Hippocampal formation (tissue), 2 donors: ENCODE measurements at regions not wholly inside any gene's neighbourhood (a gene's known extent, or its start where the extent isn't known, plus 50 kb on each side); places are given as distances from the start of the nearest gene placed in this dataset.
"Not testable (repeated sequence)": the region's sequence is repeated elsewhere in the genome, so short reads cannot be mapped to it uniquely, and the experiment has no call there.

Source experiments
- DNase-seq, 2 donors: peaks; one replicate each; lab custom pipeline; 2025; lab: John Stamatoyannopoulos, UW

DNA sequence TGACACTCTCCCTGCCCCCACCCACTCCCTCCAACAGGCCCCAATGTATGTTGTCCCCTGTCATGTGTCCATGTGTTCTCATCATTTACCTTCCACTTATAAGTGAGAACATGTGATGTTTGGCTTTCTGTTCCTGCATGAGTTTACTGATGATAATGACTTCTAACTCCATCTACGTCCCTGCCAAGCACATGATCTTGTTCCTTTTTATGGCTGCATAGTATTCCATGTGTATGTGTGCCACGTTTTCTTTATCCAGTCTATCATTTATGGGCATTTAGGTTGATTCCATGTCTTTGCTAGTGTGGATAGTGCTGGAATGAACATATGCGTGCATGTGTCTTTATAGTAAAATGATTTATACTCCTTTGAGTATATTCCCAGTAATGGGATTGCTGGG, 100.0 kb upstream of the LHX5 start:
- DNase-seq = no peak

DNA sequence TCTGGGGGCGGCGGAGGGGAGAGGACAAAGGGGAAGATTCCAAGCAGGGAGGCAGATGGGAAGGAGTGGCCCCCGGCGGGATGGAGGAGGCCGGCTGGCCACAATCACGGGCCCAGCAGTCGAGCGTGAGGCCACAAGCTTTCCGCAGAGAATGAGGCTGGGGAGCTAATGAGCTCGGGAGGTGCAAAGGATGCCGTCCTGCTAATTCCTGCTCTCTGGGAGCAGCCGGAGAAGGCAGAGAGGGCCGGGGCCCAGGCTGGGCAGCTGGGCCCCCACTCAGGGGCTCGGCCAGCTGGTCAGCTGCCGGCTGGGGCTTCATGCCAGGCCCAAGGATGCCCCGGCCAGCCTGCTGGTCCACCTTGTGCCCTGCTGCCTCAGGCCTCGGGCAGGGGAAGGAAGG, 98.1 kb upstream of the LHX5 start:
- DNase-seq = no peak

DNA sequence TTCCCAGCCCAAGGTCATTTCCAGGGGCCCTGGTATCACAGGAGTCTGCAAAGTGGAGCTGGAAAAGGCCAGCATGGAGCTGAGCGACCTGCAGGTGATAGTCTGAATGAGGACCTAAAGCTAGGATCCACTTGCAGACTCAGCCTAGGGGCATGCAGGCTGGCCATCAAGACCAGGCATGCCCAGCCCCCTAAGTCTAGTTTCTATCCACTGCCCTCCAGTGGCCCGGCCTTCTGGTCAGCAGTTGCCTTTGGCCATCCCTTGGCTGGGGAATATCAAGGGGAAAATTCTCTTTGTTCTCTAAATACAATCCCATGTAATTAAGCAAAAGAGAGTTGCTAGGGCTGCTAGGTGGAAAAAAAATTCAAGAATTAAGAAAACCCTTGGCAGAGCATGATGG, 96.3 kb upstream of the LHX5 start:
- no peak for DNase-seq

DNA sequence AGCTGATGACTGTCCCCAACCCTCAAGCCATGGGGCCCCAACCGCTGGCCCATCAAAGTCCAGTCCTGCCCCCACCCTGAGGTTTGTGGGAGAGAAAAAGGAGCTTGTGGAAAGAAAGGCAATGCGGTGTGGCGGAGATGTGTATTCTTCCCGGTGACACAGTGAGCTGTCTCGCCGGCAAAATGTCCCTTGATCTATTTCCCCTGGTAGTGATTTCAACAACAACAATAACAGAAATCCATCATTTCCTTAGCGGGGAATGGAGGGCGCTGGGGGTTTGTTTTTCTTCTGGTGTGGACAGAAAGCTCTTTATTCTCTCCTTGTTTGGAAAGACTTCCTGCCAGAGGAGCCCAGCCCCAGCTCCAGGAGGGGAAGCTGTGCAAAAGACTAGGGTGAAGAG, 93.7 kb upstream of the LHX5 start:
- DNase-seq = no peak

DNA sequence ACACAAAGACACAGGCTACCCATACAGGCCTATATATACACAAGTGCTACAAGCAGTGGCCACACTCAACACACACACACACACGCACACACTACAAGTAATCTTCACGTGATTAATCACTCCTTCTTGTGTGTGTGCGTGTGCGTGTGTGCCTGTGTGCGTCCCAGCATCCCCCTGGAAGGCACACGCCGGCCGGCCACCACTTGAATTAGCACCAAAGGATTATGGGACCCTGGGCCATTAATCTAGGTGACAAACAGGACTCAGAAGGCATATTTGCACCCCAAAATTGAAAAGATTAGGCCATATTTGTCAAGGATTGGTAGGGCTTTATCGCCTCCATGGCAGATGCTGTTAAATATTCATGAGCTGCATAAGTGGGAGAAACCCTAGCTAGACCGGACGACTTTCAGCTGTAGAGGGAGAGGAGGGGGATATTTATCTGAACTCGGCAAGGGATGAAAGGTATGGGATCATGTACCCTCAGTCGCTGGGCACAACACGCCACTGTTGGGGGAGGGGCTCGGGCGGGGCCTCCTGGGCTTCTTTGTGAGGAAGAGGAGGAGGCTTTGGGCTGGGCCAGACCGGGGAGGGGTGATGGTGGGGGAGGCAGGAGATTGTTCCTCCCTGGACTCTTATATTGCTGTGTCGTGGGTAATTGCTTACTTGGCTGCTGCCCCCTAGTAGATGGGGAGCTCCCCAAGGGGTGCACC, 89.6 kb upstream of the LHX5 start:
- no peak for DNase-seq

DNA sequence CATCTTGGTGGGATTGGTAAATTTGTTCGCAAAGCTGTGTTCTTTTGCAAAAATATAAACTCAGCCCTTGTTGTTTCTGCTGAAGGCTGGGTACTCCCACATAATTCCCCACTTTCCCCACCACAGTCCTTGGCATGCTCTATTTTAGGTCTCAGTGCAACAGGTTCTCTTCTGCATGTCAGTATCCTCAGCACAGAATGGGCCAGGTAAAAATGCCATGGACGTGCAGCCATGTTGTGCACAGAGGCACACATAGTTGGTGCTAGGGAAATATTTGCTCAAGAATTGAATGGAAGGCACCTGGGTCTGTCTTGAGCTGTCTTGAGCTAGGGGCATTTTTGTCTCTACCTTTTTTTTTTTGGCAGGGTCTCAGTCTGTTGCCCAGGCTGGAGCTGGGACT, 87.8 kb upstream of the LHX5 start:
- DNase-seq = no peak

DNA sequence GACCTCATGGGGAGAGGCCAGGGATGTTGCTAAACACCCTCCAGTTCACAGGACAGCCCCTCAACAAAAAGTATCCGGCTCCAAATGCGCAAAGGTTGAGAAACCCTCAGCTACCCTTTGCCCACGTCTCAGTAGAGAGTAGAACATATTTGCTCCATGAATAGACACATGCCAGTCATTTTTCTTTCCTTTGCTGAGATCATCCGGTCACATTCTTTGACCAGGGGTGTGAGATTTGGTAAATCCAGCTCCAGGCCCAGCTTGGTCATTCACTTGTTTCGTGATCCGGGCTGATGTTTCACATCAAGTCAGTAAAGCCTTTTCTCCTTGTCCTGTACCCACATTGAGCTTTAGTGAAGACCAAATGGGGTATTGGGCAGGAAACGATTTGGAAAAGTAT, 83.6 kb upstream of the LHX5 start:
- no peak for DNase-seq

DNA sequence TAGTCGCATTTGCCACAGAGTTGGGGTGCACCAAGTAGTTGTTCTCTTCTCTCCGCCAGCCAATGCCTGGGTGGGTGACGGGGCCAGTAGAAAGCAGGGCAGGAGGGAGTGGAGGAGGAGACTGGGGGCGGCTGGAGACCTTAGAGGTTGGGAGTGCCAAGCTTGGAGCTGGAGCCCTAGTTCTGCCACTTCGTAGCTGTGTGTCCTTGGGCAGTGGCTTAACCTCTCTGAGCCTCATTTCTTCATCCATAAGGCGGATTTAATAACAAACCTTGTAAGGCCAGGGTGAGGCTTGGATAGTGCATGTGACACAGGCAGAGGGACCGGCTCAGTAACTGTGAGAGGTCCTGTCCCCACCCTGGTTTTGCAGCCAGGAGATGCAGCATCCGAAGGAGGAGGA, 81.1 kb upstream of the LHX5 start:
- DNase-seq = no peak

DNA sequence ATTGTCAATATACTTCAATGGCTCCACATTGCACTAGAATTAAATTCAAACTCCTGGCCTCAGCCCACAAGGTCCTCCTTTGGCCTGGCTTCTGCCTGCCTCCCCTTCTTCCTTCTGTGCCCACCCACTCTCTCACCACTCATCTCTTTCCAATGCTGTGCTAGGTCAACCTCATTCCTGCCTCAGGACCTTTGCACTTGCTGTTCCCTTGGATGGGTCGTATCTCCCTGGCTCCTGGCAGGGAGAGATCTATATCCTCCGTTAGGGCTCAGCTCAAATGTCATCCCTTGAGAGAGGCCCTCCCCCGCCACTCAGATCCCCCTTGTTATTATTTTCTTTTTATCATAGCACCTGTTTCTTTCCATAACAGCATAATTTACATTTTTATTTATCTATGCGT, 79.9 kb upstream of the LHX5 start:
- no peak for DNase-seq

DNA sequence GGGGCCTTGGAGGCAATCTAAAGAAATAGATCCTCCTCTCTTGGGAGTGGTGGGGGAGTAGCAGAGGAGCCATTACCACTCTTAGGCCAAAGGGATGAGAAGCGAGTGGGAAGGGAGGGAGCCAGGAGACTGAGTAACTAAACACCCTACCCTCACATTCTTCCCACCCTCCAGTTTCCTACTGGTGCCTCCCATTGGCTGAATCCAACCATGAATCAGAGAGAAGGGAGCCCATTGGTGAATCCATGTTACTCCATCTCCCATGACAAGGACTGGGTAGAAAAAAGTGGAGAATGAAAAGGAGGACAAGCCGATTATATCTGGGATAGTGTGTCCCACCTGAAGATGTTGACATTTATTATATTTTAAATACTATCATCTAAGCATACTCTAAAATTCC, 76.8 kb upstream of the LHX5 start:
- no peak for DNase-seq

DNA sequence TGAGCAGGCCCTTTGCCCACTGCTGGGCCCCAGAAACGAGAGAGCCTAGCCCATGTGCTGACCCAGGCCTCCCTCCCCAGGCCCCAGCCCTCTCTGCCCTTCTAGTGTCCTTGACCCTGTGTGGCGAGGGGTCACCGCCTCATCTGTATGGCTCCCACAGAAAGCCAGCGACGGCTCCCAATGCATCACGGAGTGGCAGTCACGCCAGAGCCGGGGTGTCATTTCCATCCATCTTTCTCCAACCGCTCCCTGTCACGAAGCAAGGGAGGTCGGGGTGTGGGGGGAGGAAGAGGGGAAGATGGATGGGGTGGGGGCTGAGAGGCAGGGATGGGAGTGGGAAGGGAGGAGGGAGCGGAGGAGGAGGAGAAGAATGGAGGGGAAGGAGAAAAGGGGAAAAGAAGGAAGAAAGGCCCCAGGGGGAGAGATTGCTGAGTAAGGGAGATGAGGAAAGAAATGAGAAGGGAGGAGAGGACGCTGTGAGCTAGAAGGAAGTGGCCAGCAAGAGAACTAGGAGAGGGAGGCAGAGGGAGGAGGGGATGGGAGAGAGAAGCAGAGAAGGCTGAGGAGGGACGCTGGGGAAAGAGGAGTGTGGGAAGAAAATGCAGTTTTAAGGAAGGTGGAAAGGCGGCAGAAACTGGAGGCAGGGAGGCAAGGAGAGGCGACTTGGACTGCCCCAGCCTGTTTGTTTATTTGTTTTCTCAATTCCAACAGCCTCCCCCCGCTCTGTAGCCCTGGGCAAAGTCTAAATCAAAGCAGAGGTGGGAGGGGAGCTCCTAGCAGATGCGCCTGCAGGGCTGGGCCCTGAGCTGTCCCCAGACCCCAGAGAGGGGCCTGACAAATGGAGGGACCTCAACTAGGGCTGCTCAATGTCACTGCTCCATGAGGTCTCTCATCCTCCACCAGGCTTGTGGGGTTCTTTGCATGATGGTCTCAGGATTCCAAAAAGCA, 75.5 kb upstream of the LHX5 start:
- no peak for DNase-seq

DNA sequence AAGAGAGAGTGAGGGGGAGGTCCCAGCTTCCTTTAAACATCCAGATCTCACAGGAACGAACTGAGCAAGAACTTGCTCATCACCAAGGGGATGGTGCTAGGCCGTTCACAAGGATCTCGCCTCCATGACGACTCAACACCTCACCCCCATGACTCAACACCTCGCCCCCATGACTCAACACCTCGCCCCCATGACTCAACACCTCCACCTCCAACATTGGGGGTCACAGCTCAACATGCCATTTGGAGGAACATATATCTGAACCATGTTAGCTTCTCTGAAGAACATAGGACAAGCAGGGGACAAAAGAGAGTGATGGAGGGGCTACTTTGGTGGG, 66.0 kb upstream of the LHX5 start:
- DNase-seq = no peak

DNA sequence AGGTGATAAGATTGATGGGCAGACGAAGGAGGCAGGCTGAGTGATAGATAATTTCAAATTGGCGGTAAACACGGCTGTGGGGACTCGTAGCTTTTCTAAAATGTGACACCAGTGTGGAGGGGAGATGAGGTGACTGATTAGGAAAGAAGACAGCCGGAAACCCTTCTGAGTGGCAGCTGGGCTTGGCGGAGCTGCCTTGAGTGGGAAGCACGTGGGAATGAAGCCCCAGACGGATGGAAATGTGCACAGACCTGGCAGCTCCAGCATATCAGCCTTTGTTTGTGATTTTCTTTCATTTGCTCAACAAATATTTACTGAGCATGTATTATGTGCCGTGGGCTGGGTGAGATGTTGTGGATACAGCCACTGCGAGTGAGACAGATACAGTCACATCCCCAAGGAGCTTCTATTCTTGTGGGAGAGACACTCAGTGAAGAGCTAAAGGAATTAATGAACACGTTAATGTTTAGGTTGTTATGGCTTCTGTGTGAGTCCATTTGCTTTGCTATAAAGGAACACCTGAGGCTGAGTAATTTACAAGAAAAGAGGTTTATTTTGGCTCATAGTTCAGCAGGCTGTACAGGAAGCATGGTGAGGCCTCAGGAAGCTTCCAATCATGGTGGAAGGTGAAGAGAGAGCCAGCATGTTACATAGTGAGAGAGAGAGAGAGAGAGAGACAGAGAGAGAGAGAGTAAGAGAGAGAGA, 65.5 kb upstream of the LHX5 start:
- no peak for DNase-seq

DNA sequence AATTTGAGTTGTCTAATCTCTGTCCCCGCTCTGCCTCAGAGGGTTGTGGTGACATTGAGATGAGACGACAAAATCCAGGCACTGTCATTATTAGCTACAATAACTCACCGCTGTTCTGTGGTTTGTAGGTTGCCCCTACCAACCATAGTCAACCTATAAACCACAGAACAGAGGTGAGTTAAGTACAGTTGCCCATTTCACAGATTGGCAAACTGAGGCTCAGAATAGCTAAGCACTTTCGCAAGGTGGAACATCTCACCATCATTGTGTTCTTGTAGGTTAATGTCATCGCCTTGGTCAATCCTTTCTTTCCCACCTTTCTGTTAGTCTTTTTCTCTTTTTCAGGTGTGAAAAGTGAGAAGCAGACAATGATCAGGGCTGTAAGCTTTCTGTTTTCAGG, 63.4 kb upstream of the LHX5 start:
- DNase-seq = no peak

DNA sequence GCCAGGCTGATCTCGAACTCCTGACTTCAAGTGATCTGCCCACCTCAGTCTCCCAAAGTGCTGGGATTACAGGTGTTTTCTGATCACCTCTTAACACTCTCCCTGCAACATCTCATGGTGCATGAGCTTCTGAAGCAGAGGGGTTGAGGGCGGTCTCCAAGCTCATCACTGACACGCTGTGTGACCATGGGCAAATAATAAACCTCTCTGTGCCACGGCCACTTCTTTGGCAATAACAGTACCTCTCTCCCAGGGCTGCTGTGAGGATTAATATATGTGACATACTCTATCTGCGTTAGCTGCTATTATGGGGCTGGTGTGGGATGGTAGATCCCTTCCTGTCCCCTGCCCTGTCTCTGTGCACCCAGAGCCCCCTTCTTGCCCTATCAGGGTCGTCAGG, 62.9 kb upstream of the LHX5 start:
- no peak for DNase-seq

DNA sequence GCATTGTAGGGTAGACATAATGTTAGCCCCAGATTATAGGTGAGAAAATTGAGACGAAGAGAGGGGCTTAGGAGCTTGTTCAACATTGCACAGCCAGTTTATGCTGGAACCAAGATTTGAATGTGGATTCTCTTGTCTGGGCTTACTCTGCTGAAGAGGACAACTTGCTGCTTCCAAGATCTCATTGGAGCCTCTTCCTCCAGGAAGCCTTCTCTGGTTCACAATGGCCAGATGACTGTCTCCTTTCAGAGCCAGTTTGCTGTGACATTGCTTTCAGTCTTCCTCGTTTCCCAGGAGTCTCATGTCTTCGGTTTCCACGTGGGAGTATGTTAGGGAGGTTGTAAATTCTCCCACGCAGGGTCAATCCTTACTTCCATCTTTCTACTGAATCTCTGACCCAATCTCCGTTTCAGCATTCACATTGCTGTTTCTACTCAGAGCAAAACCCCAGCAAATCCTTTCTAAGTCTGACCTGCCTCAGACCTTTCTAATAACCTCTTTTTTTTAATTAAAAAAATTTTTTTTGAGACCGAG, 62.2 kb upstream of the LHX5 start:
- no peak for DNase-seq

DNA sequence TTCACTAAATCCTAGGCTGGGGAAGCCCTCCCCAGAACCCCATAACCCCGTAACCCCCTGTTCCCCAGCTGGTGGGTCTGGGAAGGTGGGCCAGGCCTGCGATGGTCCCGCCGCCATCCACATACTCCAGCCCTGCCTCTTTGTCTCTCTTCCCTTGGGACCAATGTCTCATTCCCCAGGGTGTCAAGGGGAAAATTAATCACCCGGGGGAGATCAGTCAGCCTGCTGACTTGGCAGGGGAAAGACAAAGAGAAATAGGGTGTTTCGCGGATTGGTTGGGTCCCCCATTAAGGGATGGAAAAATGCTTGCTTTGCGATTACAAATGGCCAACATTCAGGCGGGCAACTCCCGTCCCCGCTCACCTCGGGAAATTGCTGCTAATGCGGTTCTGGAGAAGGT, 60.6 kb upstream of the LHX5 start:
- DNase-seq = no peak

DNA sequence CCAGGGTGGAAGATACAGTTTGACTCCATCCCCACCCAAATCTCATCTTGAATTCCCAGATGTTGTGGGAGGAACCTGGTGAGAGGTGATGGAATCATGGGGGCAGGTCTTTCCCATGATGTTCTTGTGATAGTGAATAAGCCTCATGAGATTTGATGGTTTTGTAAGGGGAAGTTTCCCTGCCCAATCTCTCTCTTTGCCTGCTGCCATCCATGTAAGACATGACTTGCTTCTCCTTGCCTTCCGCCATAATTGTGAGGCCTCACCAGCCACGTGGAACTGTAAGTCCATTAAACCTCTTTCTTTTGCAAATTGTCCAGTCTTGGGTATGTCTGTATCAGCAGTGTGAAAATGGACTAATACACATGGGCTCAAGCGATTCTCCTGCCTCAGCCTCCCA, 59.4 kb upstream of the LHX5 start:
- not testable (repeated sequence) for DNase-seq

DNA sequence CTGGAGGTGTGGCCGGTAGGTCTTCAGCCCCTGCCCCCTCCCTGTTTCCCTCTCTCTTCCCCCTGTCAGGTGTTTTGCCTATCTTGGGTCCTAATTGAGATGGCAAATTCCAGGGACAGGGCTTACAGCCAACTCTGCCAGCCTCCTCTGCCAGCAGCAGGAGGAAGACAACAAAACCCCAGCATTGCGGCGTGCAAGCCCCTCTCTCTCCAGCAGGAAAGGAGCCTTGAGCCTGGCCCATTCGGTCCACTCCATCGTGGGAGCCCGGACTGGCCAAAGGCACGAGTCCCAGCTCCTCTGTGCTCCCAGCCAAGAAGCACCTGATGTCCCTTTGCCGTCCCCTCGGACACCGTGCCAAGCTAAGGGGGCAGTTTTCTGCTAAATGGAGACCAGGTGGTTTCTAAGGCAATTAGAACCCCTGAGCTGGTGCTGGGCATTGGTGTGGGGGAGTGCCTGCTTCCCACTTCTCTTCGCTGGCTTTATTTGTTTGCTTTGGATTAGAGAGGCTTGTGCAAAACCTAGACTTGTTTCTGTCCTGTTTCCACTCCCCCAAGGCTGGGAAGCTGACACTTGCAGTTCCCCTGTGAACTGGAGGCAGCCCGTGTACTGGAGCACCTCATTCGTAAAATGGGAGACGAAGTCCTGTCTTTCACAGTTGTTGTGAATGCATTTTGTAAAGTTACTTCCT, 57.1 kb upstream of the LHX5 start:
- DNase-seq = no peak

DNA sequence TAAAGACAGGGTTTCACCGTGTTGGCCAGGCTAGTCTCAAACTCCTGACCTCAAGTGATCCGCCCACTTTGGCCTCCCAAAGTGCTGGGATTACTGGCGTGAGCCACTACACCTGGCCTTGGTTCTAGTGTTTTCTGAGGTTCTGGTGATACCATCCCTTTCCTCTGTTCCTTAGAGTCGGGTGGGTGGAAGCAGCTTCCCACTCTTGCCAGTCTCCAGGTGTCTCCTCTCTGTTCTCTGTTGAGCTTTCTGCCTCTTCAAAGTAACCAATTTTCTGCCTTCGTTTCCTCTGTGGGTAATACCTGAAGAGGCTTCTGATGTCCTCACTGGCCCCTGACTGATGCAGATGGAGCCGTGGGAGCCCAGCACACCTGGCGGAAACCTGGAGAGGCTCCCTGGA, 53.4 kb upstream of the LHX5 start:
- no peak for DNase-seq

DNA sequence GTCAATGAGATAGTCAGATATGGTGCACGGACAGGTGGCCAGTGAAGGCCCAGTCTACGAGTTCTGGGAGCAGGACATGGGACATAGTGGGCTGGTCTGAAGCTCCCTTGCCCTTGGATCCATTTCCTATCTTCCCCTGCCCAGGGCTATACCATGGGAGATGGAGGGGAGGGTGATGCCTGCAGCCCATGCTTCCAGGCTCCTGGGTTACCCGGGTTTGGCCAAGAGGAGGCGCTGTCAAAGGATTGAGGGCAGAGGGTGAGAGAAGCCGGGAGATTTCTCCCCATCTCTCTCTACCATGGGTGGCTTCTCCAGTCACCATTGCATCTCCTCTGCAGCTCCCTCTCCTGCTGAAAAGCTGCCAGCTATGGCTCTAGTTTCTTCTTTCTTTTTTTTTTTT, 52.8 kb upstream of the LHX5 start:
- no peak for DNase-seq

DNA sequence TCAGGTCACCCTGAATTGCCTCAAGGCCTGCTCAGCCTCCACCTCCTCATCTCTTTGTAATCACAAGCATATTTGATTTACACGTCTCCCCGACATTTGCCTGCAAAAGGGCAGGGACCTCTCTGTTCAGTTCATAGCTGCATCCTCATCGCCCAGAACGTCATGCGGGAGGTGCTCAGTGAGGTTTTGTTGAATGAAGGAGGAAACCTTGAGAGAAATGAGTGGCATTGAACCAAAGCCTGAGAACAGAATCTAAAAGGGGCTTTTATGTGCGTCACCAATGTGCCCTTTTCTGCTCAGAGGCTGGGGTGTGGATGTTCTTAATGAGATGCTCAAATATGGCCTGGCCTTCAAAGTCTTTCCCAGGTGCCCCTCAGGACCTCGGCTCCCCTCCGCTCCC, 50.0 kb upstream of the LHX5 start:
- DNase-seq = no peak
